Naive thymus-derived CD4-positive, alpha-beta T cell (primary cell): ENCODE measurements at regions not wholly inside any gene's neighbourhood (a gene's known extent, or its start where the extent isn't known, plus 50 kb on each side); places are given as distances from the start of the nearest gene placed in this dataset.

Experiments
- ATAC-seq: fragments of 150-1000 bp; cut with Tn5 transposase; 2 replicates; pipeline ENCODE4 v1.10.0; 2021; ENCODE audit warnings: mild to moderate bottlenecking, moderate library complexity
- CTCF ChIA-PET: fragments of 350-600 bp; sonication (Branson Sonifier 250); formaldehyde crosslinking; loops from one replicate; lab custom pipeline; 2021; ENCODE audit warnings: antibody characterized with exemption; lab: Charles Lee
- POLR2A ChIA-PET: fragments of 350-600 bp; sonication (Branson Sonifier 250); formaldehyde crosslinking; loops from one replicate; lab custom pipeline; 2021; ENCODE audit warnings: antibody characterized with exemption, inconsistent platforms; lab: Charles Lee
- DNase-seq, 9 donors: peaks; one replicate each; pipeline versions ENCODE4 v3.0.0 to v3.0.0-alpha.2; 2020 to 2022; ENCODE audit warnings: mixed read lengths in 1 of 9
- H3K27ac ChIP-seq: one replicate; pipeline ENCODE4 v1.7.0; 2013; ENCODE audit warnings: mild to moderate bottlenecking, low read depth, low read length, moderate library complexity
- H3K27me3 ChIP-seq, 2 donors: one replicate each; pipeline ENCODE4 v1.7.0; 2013; ENCODE audit warnings: low read length in 2 of 2, mild to moderate bottlenecking in 2 of 2, moderate library complexity in 2 of 2; ENCODE audit not compliant: control insufficient read depth in 2 of 2, insufficient read depth in 2 of 2
- H3K36me3 ChIP-seq, 3 experiments: 1 replicate in 2 of 3; 2 replicates in 1 of 3; pipeline ENCODE4 v1.7.0; 2013; ENCODE audit warnings: low read length in 3 of 3, mild to moderate bottlenecking in 3 of 3, moderate library complexity in 1 of 3; ENCODE audit not compliant: insufficient read depth in 3 of 3, control insufficient read depth in 2 of 3
- H3K4me1 ChIP-seq, 2 donors: one replicate each; pipeline ENCODE4 v1.7.0; 2013; ENCODE audit warnings: low read length in 2 of 2, mild to moderate bottlenecking in 2 of 2, moderate library complexity in 1 of 2; ENCODE audit not compliant: control insufficient read depth in 2 of 2, insufficient read depth in 2 of 2
- H3K4me3 ChIP-seq: 2 replicates; pipeline ENCODE4 v1.7.0; 2013; ENCODE audit warnings: mild to moderate bottlenecking, low read length
- H3K9me3 ChIP-seq, 3 experiments: 1 replicate in 2 of 3; 2 replicates in 1 of 3; pipeline ENCODE4 v1.7.0; 2013; ENCODE audit warnings: low read length in 3 of 3; ENCODE audit not compliant: control insufficient read depth in 2 of 3
- H3K27ac Mint-ChIP-seq, 9 donors: one replicate each; pipeline ENCODE4 v1.8.0; 2020 to 2022; ENCODE audit warnings: mixed read lengths in 9 of 9, mild to moderate bottlenecking in 8 of 9, moderate library complexity in 5 of 9, inconsistent platforms in 2 of 9
- H3K27me3 Mint-ChIP-seq, 5 donors: one replicate each; pipeline ENCODE4 v1.8.0; 2021 to 2022; ENCODE audit warnings: mixed read lengths in 5 of 5, mild to moderate bottlenecking in 1 of 5
- H3K36me3 Mint-ChIP-seq, 5 donors: one replicate each; pipeline ENCODE4 v1.8.0; 2020 to 2022; ENCODE audit warnings: mixed read lengths in 5 of 5, mild to moderate bottlenecking in 3 of 5, inconsistent platforms in 1 of 5
- H3K4me1 Mint-ChIP-seq, 7 donors: one replicate each; pipeline ENCODE4 v1.8.0; 2020 to 2022; ENCODE audit warnings: mixed read lengths in 7 of 7, mild to moderate bottlenecking in 3 of 7, inconsistent platforms in 1 of 7
- H3K4me3 Mint-ChIP-seq, 10 donors: one replicate each; pipeline ENCODE4 v1.8.0; 2020 to 2022; ENCODE audit warnings: mild to moderate bottlenecking in 10 of 10, mixed read lengths in 10 of 10, moderate library complexity in 6 of 10, inconsistent platforms in 2 of 10
- H3K9me3 Mint-ChIP-seq, 11 donors: one replicate each; pipeline ENCODE4 v1.8.0; 2020 to 2022; ENCODE audit warnings: mixed read lengths in 11 of 11, mild to moderate bottlenecking in 4 of 11, inconsistent platforms in 1 of 11, moderate library complexity in 1 of 11
- intact Hi-C, 2 donors: fragments of 100-400 bp; cut with micrococcal nuclease; formaldehyde crosslinking; loops; one replicate each; pipeline ENCODE4 v1.15.1; 2023

DNA sequence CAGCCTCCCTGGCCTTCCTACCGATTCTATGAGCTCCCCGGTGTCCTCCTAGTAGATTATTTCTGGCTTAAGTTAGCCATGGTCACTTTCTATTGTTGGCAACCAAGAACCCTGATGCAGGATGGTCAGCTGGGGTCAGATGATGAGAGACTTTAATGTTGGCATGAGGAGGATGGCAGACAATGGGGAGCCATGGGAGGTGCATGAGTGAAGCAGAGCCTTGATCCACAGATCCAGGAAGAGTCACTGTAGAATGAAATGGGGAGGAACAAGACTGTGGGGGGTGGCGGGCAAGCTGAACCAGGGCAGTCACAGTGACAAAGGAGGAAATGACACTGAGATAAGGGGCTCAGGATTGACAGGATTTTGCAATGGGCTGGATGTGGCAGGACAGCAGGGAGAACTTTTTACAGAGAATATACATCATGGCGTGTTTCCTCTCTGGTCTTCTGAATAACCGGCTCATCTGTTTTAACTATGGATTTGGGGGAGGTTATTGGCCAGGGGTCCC is 60.9 kb downstream of the RPLP1 start:
- Mint-ChIP-seq H3K4me3 (no peak overlapping the region), H3K27me3 (peaks cover 7 to 22% (median 15%) of the 10 kb centered on the region in 5 donors), H3K9me3 (peaks cover 0 to 9% (median 0%) of the 10 kb centered on the region in 11 donors), H3K36me3 (peaks cover 0 to 4% (median 0%) of the 10 kb centered on the region in 5 donors), H3K27ac (peak overlapping the region in 1 of 9 donors; percentile 11), H3K4me1 (peaks cover 0 to 7% (median 0%) of the 10 kb centered on the region in 7 donors)
- Histone ChIP-seq H3K36me3 (no peaks in the 10 kb centered on the region), H3K27me3 (no peaks in the 10 kb centered on the region), H3K4me1 (no peaks in the 10 kb centered on the region), H3K4me3 (no peak overlapping the region), H3K27ac (no peak overlapping the region), H3K9me3 (no peaks in the 10 kb centered on the region)
- intact Hi-C loops = no loop called here
- DNase-seq = no peak
- no peak for ATAC-seq
- CTCF ChIA-PET = no interaction called here
- POLR2A ChIA-PET = no interaction called here

DNA sequence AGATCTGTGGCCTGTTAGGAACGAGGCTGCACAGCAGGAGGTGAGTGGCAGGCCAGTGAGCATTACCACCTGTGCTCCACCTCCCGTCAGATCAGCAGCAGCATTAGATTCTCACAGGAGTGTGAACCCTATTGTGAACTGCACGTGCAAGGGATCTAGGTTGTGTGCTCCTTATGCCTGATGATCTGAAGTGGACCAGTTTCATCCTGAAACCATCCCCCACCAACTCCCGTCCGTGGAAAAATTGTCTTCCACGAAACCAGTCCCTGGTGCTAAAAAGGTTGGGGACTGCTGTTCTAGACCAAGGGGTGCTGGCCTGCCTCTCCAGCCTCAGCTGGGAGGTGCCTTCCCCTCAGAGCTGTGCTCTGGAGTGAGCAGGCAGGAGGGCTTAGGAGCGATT is 61.4 kb downstream of the RPLP1 start:
- no peaks in the 10 kb centered on the region for H3K4me1 ChIP-seq
- no peak overlapping the region for H3K4me3 ChIP-seq
- intact Hi-C loops = no loop called here
- POLR2A ChIA-PET = no interaction called here
- ATAC-seq (no peak), DNase-seq (no peak)
- no peaks in the 10 kb centered on the region for H3K9me3 ChIP-seq
- H3K36me3 ChIP-seq = no peaks in the 10 kb centered on the region
- no peaks in the 10 kb centered on the region for H3K27me3 ChIP-seq
- CTCF ChIA-PET = no interaction called here
- Mint-ChIP-seq H3K4me3 (no peak overlapping the region), H3K36me3 (peaks cover 0 to 4% (median 0%) of the 10 kb centered on the region in 5 donors), H3K4me1 (peaks cover 0 to 6% (median 0%) of the 10 kb centered on the region in 7 donors), H3K27me3 (peaks cover 7 to 25% (median 15%) of the 10 kb centered on the region in 5 donors), H3K9me3 (peaks cover 0 to 9% (median 0%) of the 10 kb centered on the region in 11 donors), H3K27ac (no peak overlapping the region)
- no peak overlapping the region for H3K27ac ChIP-seq

- Histone ChIP-seq H3K4me3 (no peak overlapping the region), H3K4me1 (no peaks in the 10 kb centered on the region), H3K27ac (no peak overlapping the region), H3K36me3 (no peaks in the 10 kb centered on the region), H3K27me3 (no peaks in the 10 kb centered on the region), H3K9me3 (no peaks in the 10 kb centered on the region)
- no peak overlapping the region for H3K4me3 Mint-ChIP-seq
- ChIA-PET POLR2A (no interaction called here), CTCF (no interaction called here)
- ATAC-seq = no peak
- H3K9me3 Mint-ChIP-seq = peaks cover 0 to 3% (median 0%) of the 10 kb centered on the region in 11 donors
- H3K27me3 Mint-ChIP-seq = peaks cover 7 to 36% (median 15%) of the 10 kb centered on the region in 5 donors
- H3K4me1 Mint-ChIP-seq = peaks cover 0 to 3% (median 0%) of the 10 kb centered on the region in 7 donors
- H3K36me3 Mint-ChIP-seq = peaks cover 0 to 4% (median 0%) of the 10 kb centered on the region in 5 donors
- DNase-seq = no peak
- H3K27ac Mint-ChIP-seq = no peak overlapping the region
- intact Hi-C loops = no loop called here
These were observed 62.9 kb downstream of the RPLP1 start for GRCh38 chr15:69515508-69515907.

- no peaks in the 10 kb centered on the region for H3K4me1 ChIP-seq
- Mint-ChIP-seq H3K27me3 (peaks cover 7 to 40% (median 15%) of the 10 kb centered on the region in 5 donors), H3K27ac (no peak overlapping the region), H3K9me3 (peaks cover 0 to 3% (median 0%) of the 10 kb centered on the region in 11 donors), H3K4me3 (no peak overlapping the region), H3K4me1 (peaks cover 0 to 4% (median 0%) of the 10 kb centered on the region in 7 donors), H3K36me3 (peaks cover 0 to 4% (median 0%) of the 10 kb centered on the region in 5 donors)
- ChIA-PET CTCF (no interaction called here), POLR2A (no interaction called here)
- H3K36me3 ChIP-seq = no peaks in the 10 kb centered on the region
- no peak overlapping the region for H3K4me3 ChIP-seq
- DNase-seq = no peak
- intact Hi-C loops = no loop called here
- ATAC-seq = no peak
- H3K9me3 ChIP-seq = no peaks in the 10 kb centered on the region
- no peaks in the 10 kb centered on the region for H3K27me3 ChIP-seq
- H3K27ac ChIP-seq = no peak overlapping the region
These were observed 63.3 kb downstream of the RPLP1 start for GRCh38 chr15:69515926-69516325.

DNA sequence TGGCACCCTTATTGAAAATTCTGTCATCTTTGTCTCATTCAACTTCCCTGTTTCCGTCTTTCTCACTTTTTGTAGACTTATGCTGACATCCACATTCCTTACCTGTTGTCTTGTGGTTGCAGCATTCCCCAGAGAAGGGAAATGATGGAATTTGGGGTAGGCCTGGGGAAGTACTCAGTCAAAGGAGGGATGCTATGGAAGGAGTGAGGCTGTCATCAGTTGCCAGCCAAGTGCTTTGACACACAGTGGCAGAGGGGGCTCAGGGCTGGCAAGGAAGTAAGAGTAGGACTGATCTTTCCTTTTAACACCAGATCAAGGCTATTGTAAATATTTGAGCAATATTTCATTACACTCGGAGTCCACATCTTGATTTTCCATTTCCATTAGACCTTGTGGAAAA is 64.4 kb downstream of the RPLP1 start:
- Histone ChIP-seq H3K4me1 (no peaks in the 10 kb centered on the region), H3K4me3 (no peak overlapping the region), H3K27me3 (no peaks in the 10 kb centered on the region), H3K36me3 (no peaks in the 10 kb centered on the region), H3K9me3 (no peaks in the 10 kb centered on the region), H3K27ac (no peak overlapping the region)
- ATAC-seq (no peak), DNase-seq (no peak)
- ChIA-PET CTCF (no interaction called here), POLR2A (no interaction called here)
- Mint-ChIP-seq H3K36me3 (peaks cover 0 to 4% (median 0%) of the 10 kb centered on the region in 5 donors), H3K27ac (no peak overlapping the region), H3K9me3 (peaks cover 0 to 3% (median 0%) of the 10 kb centered on the region in 11 donors), H3K4me1 (peaks cover 0 to 5% (median 0%) of the 10 kb centered on the region in 7 donors), H3K27me3 (peaks cover 0 to 40% (median 12%) of the 10 kb centered on the region in 5 donors), H3K4me3 (no peak overlapping the region)
- intact Hi-C loops = no loop called here

DNA sequence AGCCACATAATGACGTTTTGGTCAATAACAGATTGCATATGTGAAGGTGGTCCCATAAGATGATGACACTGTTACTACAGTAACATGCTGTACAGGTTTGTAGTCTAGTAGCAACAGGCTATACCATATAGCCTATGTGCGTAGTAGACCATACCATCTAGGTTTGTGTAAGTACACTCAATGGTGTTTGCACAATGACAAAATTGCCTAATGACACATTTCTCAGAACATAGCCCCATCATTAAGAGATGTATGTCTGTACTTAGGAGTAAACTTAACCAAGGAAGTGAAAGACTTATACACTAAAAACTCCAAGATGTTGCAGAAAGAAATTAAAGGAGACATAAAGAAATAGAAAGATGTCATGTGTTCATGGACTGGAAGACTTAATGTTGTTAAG is 66.2 kb downstream of the RPLP1 start:
- H3K4me3 Mint-ChIP-seq = no peak overlapping the region
- Histone ChIP-seq H3K4me1 (no peaks in the 10 kb centered on the region), H3K4me3 (no peak overlapping the region), H3K27ac (no peak overlapping the region), H3K9me3 (no peaks in the 10 kb centered on the region), H3K27me3 (no peaks in the 10 kb centered on the region), H3K36me3 (no peaks in the 10 kb centered on the region)
- peaks cover 0 to 38% (median under 1%) of the 10 kb centered on the region in 5 donors for H3K27me3 Mint-ChIP-seq
- intact Hi-C loops = no loop called here
- peaks cover 0 to 3% (median 0%) of the 10 kb centered on the region in 7 donors for H3K4me1 Mint-ChIP-seq
- no peaks in the 10 kb centered on the region for H3K36me3 Mint-ChIP-seq
- no peak for DNase-seq
- peaks cover 0 to 3% (median 0%) of the 10 kb centered on the region in 11 donors for H3K9me3 Mint-ChIP-seq
- no peak overlapping the region for H3K27ac Mint-ChIP-seq
- no peak for ATAC-seq
- CTCF ChIA-PET = no interaction called here
- POLR2A ChIA-PET = no interaction called here

DNA sequence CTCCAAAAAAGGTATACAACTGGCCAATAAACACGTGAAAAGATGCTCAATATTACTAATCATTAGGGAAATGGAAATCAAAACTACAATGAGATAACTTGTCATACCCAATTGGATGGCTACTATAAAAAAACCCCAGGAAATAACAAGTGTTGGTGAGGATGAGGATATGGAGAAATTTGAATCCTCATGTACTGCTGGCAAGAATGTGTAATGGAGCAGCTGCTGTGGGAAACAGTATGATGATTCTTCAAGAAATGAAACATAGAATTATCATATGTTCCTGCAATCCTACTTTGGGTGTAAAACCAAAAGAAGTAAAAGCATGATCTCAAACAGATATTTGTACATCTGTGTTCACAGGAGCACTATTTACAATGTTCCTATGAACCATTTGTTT is 67.4 kb downstream of the RPLP1 start:
- ChIA-PET CTCF (no interaction called here), POLR2A (no interaction called here)
- Mint-ChIP-seq H3K4me3 (no peak overlapping the region), H3K36me3 (no peaks in the 10 kb centered on the region), H3K4me1 (peaks cover 0 to 3% (median 0%) of the 10 kb centered on the region in 7 donors), H3K9me3 (no peaks in the 10 kb centered on the region), H3K27ac (no peak overlapping the region), H3K27me3 (peaks cover 0 to 35% (median 0%) of the 10 kb centered on the region in 5 donors)
- Histone ChIP-seq H3K4me1 (no peaks in the 10 kb centered on the region), H3K36me3 (no peaks in the 10 kb centered on the region), H3K27me3 (no peaks in the 10 kb centered on the region), H3K27ac (no peak overlapping the region), H3K9me3 (no peaks in the 10 kb centered on the region), H3K4me3 (no peak overlapping the region)
- DNase-seq (no peak), ATAC-seq (no peak)
- intact Hi-C loops = loop anchor here in 1 of 2 donors (5.0 kb wide), 1 partner anchor 577 kb away; the partner anchor contains the start of gene TLE3
